OCI-LY7 (cell line): ENCODE measurements at regions not wholly inside any gene's neighbourhood (a gene's known extent, or its start where the extent isn't known, plus 50 kb on each side); places are given as distances from the start of the nearest gene placed in this dataset.
A peak's percentile ranks its signal among the peaks of the same experiment; 100 is the strongest.

ENCODE experiments used
- CTCF ChIP-seq: fragments of 200-600 bp; sonication (generic); conservative IDR thresholded peaks from 2 replicates; pipeline ENCODE4 v1.5.1; 2014; ENCODE audit warnings: mild to moderate bottlenecking, antibody characterized with exemption, low read length, moderate library complexity, mixed read lengths
- EZH2phosphoT487 ChIP-seq: fragments of 200-600 bp; sonication (generic); IDR thresholded peaks from 2 replicates; pipeline ENCODE4 v1.6.1; 2018; ENCODE audit warnings: low read depth, borderline replicate concordance, mild to moderate bottlenecking, mixed run types, antibody characterized with exemption, low read length, moderate library complexity, mixed read lengths

- TF ChIP-seq CTCF (peak; percentile 61), EZH2phosphoT487 (no peak)
Measured at GRCh38 chr12:84619053-84619571, 293.5 kb downstream of the SLC6A15 start.
